ENCODE measurements at regions not wholly inside any gene's neighbourhood (a gene's known extent, or its start where the extent isn't known, plus 50 kb on each side); places are given as distances from the start of the nearest gene placed in this dataset.

DNA sequence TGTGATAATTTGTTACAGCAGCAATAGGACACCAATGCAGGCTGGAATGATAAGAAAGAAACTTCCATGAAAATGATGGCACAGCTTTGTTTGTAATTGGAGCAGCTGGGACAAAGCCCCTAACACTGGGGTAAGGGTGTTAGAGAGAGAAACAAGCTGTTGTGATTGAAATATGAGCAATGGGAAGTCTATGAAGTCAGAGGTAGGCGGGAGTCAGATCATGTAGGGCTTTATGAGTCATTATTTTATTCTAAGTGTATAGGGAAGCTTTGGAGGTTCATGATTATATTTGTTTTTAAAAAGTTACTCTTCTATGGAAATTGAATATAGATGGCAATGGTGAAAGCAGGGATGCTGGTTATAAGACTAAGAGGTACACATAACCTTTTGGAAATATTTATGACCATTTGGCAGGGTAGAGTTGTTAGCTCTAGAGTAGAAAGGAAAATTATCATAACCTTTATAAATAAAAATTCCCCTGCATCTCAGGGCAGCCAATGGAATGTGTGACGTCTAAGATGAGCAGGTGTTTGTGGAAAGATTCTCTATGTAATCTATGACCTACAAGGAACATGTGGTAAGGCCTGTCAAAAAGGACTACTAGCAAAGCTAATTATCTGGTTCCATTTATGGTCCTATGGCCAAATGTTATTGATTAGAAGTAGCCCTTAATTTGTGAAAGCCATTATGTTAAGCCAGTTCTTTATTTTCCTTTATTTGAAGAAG is 85.6 kb downstream of the KCNJ2 start:
- ATAC-seq (no peak), DNase-seq (no peak)
- Mint-ChIP-seq H3K9me3 (no peaks in the 10 kb centered on the region), H3K27me3 (peaks cover 1% of the 10 kb centered on the region), H3K36me3 (ENCODE audit: low read depth) (no peaks in the 10 kb centered on the region), H3K27ac (no peak overlapping the region), H3K4me1 (ENCODE audit: low read depth) (no peaks in the 10 kb centered on the region), H3K4me3 (no peak overlapping the region)
- TF ChIP-seq, protein P1, sequence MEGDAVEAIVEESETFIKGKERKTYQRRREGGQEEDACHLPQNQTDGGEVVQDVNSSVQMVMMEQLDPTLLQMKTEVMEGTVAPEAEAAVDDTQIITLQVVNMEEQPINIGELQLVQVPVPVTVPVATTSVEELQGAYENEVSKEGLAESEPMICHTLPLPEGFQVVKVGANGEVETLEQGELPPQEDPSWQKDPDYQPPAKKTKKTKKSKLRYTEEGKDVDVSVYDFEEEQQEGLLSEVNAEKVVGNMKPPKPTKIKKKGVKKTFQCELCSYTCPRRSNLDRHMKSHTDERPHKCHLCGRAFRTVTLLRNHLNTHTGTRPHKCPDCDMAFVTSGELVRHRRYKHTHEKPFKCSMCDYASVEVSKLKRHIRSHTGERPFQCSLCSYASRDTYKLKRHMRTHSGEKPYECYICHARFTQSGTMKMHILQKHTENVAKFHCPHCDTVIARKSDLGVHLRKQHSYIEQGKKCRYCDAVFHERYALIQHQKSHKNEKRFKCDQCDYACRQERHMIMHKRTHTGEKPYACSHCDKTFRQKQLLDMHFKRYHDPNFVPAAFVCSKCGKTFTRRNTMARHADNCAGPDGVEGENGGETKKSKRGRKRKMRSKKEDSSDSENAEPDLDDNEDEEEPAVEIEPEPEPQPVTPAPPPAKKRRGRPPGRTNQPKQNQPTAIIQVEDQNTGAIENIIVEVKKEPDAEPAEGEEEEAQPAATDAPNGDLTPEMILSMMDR (IDR thresholded peaks at IDR 0.05): no peak
- POLR2A ChIA-PET: no interaction called here
- CTCF ChIA-PET: no interaction called here
- intact Hi-C loops (cut with micrococcal nuclease): no loop called here

DNA sequence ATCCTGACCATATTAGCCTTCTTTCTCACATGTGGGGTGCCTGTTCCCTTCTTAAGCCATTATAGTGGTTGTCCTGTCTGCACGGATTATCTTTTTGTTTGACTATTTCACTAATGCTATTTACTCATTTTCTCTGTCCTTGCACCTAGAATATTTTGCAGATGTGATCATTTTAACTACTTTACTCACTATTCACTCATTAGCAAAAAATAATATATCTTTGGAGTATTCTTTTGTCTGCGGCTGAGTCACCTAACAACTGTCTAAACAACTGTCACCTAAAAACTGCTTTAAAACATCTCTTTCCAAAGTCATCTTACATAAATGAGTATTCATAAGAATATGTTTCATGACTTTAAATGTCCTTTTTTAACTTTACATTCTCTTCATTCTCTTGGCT is 87.4 kb downstream of the KCNJ2 start:
- no peak overlapping the region for H3K27ac Mint-ChIP-seq
- CTCF ChIA-PET: no interaction called here
- intact Hi-C loops (cut with micrococcal nuclease): no loop called here

DNA sequence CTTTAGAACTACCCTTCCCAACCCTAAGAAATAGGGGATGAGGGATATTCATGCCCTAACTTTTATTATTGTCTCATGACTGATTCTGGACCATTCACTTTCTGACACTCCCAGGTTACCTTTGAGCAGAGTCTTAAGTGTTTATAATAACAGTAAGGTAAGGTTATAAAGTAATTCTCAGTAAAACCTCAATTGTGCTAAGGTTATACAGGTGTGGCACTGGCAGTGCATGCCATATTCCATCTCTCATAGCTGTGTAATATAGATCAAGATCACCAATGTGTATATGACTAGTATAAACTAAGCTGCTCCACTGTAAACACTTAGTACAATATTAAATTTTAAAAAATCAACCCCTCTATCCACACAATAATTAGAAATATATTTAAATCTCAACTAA is 89.1 kb downstream of the KCNJ2 start:
- ChIA-PET POLR2A (no interaction called here), CTCF (no interaction called here)
- Mint-ChIP-seq H3K4me3 (no peak overlapping the region), H3K27ac (no peak overlapping the region), H3K4me1 (ENCODE audit: low read depth) (no peaks in the 10 kb centered on the region), H3K9me3 (no peaks in the 10 kb centered on the region), H3K36me3 (ENCODE audit: low read depth) (no peaks in the 10 kb centered on the region), H3K27me3 (no peaks in the 10 kb centered on the region)
- DNase-seq: no peak
- intact Hi-C loops (cut with micrococcal nuclease): no loop called here
- no peak for ATAC-seq
- TF ChIP-seq, protein P1 (IDR thresholded peaks at IDR 0.05): no peak

More for the DNA sequence above, 87.4 kb downstream of the KCNJ2 start:
- H3K4me3 Mint-ChIP-seq: no peak overlapping the region
- H3K4me1 Mint-ChIP-seq (ENCODE audit: low read depth): no peaks in the 10 kb centered on the region
- DNase-seq: no peak
- no peaks in the 10 kb centered on the region for H3K27me3 Mint-ChIP-seq
- no peaks in the 10 kb centered on the region for H3K36me3 Mint-ChIP-seq (ENCODE audit: low read depth)
- no peak for ATAC-seq
- TF ChIP-seq, protein P1 (IDR thresholded peaks at IDR 0.05): no peak
- H3K9me3 Mint-ChIP-seq: no peaks in the 10 kb centered on the region
- POLR2A ChIA-PET: no interaction called here

DNA sequence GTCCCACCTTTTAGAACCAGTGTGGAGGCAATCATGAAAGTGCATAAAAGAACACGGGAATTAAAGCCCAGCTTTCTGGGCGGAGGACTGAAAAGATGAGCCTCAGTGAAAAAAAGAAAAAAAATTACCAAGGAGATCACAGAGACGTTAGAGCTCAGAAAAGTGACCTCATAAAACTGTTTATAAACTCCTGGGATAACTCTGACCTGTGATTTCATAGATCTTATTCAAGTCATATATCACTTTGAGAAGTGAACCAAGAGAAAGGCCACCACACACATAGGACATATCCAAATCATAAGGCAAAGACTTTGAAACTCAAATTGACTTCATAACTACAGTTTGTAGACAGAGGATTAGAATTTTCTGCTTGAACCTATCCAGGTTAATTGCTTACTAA is 90.1 kb downstream of the KCNJ2 start:
- H3K27me3 Mint-ChIP-seq: no peaks in the 10 kb centered on the region
- H3K36me3 Mint-ChIP-seq (ENCODE audit: low read depth): no peaks in the 10 kb centered on the region
- no peak overlapping the region for H3K27ac Mint-ChIP-seq
- H3K4me1 Mint-ChIP-seq (ENCODE audit: low read depth): no peaks in the 10 kb centered on the region
- ATAC-seq (no peak), DNase-seq (no peak)
- TF ChIP-seq, protein P1 (IDR thresholded peaks at IDR 0.05): no peak
- CTCF ChIA-PET: no interaction called here
- POLR2A ChIA-PET: no interaction called here
- intact Hi-C loops (cut with micrococcal nuclease): no loop called here
- no peaks in the 10 kb centered on the region for H3K9me3 Mint-ChIP-seq
- H3K4me3 Mint-ChIP-seq: no peak overlapping the region

DNA sequence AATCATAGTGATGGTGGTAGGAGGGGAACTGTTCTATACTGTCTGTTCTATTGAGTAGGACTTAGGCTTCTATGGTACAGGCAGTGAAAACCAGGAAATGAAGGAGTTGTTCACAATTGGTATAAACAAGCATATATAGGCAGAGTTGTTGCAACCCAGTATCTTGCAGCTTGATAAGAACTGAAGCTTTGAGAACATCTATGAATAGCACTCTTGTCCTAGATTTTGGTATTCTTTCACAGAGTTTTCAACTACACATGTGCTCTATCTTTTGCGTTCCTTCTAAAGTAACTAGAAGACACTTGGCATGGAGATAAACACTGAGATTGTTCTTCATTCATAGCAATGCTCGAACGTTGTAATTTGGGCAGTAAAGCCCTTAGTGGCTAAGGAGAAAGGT is 91.8 kb downstream of the KCNJ2 start:
- Mint-ChIP-seq H3K4me3 (no peak overlapping the region), H3K4me1 (ENCODE audit: low read depth) (no peaks in the 10 kb centered on the region), H3K27me3 (no peaks in the 10 kb centered on the region), H3K9me3 (no peaks in the 10 kb centered on the region), H3K36me3 (ENCODE audit: low read depth) (no peaks in the 10 kb centered on the region), H3K27ac (no peak overlapping the region)
- ChIA-PET CTCF (no interaction called here), POLR2A (no interaction called here)
- DNase-seq (no peak), ATAC-seq (no peak)
- intact Hi-C loops (cut with micrococcal nuclease): no loop called here
- TF ChIP-seq, protein P1 (IDR thresholded peaks at IDR 0.05): no peak

All from activated CD8-positive, alpha-beta T cell treated with anti-CD3 and anti-CD28 coated beads for 36 hours (primary cell).